ENCODE measurements at regions not wholly inside any gene's neighbourhood (a gene's known extent, or its start where the extent isn't known, plus 50 kb on each side); places are given as distances from the start of the nearest gene placed in this dataset.

- no peaks in the 10 kb centered on the region for H3K36me3 ChIP-seq
- TF ChIP-seq CTCF (IDR thresholded peaks at IDR 0.05) = no peak
- no peaks in the 10 kb centered on the region for H3K9me3 ChIP-seq
- no peaks in the 10 kb centered on the region for H3K4me1 ChIP-seq
- no peak for DNase-seq (ENCODE audit: low spot score)
- no peaks in the 10 kb centered on the region for H3K27me3 ChIP-seq
- no peak overlapping the region for H3K27ac ChIP-seq
- no peak overlapping the region for H3K4me3 ChIP-seq
Measured at GRCh38 chr11:70734379-70734778, 336.1 kb downstream of the CTTN start.

GRCh38 chr11:70734911-70735310 lies 336.6 kb downstream of the CTTN start:
- TF ChIP-seq CTCF (IDR thresholded peaks at IDR 0.05) = no peak
- Histone ChIP-seq H3K4me3 (no peak overlapping the region), H3K27ac (no peak overlapping the region), H3K4me1 (no peaks in the 10 kb centered on the region), H3K36me3 (no peaks in the 10 kb centered on the region), H3K9me3 (no peaks in the 10 kb centered on the region), H3K27me3 (no peaks in the 10 kb centered on the region)
- no peak for DNase-seq (ENCODE audit: low spot score)

DNA sequence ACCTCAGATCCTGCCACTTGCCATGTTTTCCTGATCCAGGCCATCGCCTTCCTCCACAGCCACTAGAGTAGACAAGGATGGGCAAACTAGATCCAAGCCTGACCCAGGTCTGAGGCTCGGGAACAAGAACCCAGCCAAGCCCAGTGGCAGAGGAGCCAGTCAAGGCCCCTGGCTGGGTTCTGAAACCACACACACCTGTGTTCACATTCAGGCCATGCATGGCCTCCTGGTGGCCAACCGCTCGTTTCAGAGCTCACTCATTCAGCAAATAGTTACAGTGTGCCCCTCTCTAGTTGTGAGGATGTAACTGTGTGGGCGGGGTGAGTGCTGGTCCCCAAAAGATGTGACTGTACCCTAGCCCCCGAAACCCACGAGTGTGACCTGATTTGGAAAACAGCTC lies 337.6 kb downstream of the CTTN start:
- no peak for TF ChIP-seq CTCF (IDR thresholded peaks at IDR 0.05)
- H3K9me3 ChIP-seq = no peaks in the 10 kb centered on the region
- DNase-seq (ENCODE audit: low spot score) = no peak
- no peaks in the 10 kb centered on the region for H3K27me3 ChIP-seq
- no peak overlapping the region for H3K4me3 ChIP-seq
- no peaks in the 10 kb centered on the region for H3K4me1 ChIP-seq
- H3K27ac ChIP-seq = no peak overlapping the region
- H3K36me3 ChIP-seq = no peaks in the 10 kb centered on the region

GRCh38 chr11:70736461-70736860 lies 338.1 kb downstream of the CTTN start:
- H3K27ac ChIP-seq = no peak overlapping the region
- H3K4me3 ChIP-seq = no peak overlapping the region
- H3K36me3 ChIP-seq = no peaks in the 10 kb centered on the region
- no peak for DNase-seq (ENCODE audit: low spot score)
- H3K4me1 ChIP-seq = no peaks in the 10 kb centered on the region
- no peaks in the 10 kb centered on the region for H3K9me3 ChIP-seq
- no peaks in the 10 kb centered on the region for H3K27me3 ChIP-seq
- no peak for TF ChIP-seq CTCF (IDR thresholded peaks at IDR 0.05)

GRCh38 chr11:70736937-70737640 lies 338.8 kb downstream of the CTTN start:
- Histone ChIP-seq H3K4me1 (no peaks in the 10 kb centered on the region), H3K9me3 (no peaks in the 10 kb centered on the region), H3K4me3 (no peak overlapping the region), H3K36me3 (no peaks in the 10 kb centered on the region), H3K27ac (no peak overlapping the region), H3K27me3 (no peaks in the 10 kb centered on the region)
- no peak for DNase-seq (ENCODE audit: low spot score)
- TF ChIP-seq CTCF (IDR thresholded peaks at IDR 0.05) = no peak

All from right atrium auricular region (tissue), 2 donors.